ENCODE measurements at regions not wholly inside any gene's neighbourhood (a gene's known extent, or its start where the extent isn't known, plus 50 kb on each side); places are given as distances from the start of the nearest gene placed in this dataset.

GRCh38 chr6:141123049-141123448 is 1009.7 kb upstream of the GJE1 start:
- TF ChIP-seq, protein P1, sequence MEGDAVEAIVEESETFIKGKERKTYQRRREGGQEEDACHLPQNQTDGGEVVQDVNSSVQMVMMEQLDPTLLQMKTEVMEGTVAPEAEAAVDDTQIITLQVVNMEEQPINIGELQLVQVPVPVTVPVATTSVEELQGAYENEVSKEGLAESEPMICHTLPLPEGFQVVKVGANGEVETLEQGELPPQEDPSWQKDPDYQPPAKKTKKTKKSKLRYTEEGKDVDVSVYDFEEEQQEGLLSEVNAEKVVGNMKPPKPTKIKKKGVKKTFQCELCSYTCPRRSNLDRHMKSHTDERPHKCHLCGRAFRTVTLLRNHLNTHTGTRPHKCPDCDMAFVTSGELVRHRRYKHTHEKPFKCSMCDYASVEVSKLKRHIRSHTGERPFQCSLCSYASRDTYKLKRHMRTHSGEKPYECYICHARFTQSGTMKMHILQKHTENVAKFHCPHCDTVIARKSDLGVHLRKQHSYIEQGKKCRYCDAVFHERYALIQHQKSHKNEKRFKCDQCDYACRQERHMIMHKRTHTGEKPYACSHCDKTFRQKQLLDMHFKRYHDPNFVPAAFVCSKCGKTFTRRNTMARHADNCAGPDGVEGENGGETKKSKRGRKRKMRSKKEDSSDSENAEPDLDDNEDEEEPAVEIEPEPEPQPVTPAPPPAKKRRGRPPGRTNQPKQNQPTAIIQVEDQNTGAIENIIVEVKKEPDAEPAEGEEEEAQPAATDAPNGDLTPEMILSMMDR (IDR thresholded peaks at IDR 0.05; ENCODE audit: low read depth, low read length): no peak
- TF ChIP-seq MAX (IDR thresholded peaks at IDR 0.05; ENCODE audit: low read depth, low read length) (no peak), POLR2A (IDR thresholded peaks at IDR 0.05; ENCODE audit: extremely low read depth, insufficient read length) (no peak), MYC (IDR thresholded peaks at IDR 0.05; ENCODE audit: low read depth, low read length) (no peak)
